ENCODE measurements at regions not wholly inside any gene's neighbourhood (a gene's known extent, or its start where the extent isn't known, plus 50 kb on each side); places are given as distances from the start of the nearest gene placed in this dataset.

DNA sequence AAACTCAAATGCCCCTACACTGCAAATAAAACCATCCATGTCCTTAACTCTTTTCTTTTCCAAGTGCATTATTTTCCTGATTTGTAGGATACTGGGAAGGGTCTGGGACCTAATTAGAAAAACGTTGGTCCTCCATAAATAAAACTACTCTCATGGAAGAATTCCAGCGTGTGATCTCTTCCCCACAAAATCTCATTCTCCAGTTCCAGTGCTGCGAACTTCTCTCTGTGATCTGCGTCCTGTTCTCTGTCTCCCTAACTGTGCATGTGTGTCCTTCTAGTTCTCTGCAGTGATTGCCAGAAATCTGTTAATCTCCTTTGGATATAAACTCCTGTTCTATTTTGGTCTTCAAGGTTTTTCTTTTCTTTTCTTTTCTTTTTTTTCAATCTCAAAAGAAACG lies 148.1 kb downstream of the BBOX1 start:
- FAIRE-seq (no peak), DNase-seq (ENCODE audit: insufficient read length, low spot score) (no peak)
- TF ChIP-seq TAF1 (IDR thresholded peaks at IDR 0.05; ENCODE audit: low read depth, low read length) (no peak), SPI1 (IDR thresholded peaks at IDR 0.05; ENCODE audit: low read depth, low read length) (no peak), POLR2A (IDR thresholded peaks at IDR 0.05; ENCODE audit: low read depth, low read length) (no peak), POLR2AphosphoS5 (IDR thresholded peaks at IDR 0.05; ENCODE audit: low read depth, low read length) (no peak), POU2F2 (IDR thresholded peaks at IDR 0.05; ENCODE audit: low read depth, low read length) (no peak), PAX5 (IDR thresholded peaks at IDR 0.05; ENCODE audit: insufficient read depth, low read length, severe bottlenecking) (no peak)

DNA sequence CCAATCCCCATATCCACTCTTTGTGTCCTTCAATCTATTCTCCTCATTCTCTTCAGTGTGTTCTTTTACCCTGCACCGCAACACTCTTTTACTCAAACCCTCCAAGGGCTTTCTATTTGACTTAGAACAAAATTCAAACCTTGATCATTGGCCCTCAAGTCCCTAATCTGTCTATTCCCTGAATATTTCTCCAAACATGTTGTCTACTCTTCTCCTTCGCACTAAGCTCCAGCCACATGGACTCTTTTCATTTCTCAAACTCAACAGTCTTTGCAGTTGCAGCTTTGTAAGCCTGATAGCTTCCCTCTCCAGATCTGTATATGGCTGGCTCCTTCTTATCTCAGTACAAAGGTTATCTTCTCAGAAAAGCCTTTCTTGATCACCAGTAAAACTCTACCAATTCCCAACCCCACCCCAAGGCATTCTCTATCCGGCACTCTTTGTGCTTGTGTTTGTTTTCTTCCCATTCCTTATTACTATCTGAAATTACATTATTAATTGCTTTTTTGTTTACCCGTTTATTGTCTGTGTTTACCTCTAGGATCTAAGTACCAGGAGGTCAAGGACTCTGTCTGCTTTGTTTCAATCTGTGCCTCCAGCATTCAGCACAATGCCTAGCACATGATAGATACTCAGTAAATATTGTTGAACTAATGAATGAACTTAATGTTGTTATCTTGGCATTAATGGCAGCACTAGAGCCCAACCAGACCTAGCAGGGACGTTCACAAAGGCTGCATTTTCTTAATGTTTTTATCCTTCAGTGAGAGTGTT lies 147.4 kb downstream of the BBOX1 start:
- no peak for FAIRE-seq
- TF ChIP-seq POLR2A (IDR thresholded peaks at IDR 0.05; ENCODE audit: low read depth, low read length) (no peak), PAX5 (IDR thresholded peaks at IDR 0.05; ENCODE audit: insufficient read depth, low read length, severe bottlenecking) (no peak)
- no peak for DNase-seq (ENCODE audit: insufficient read length, low spot score)

DNA sequence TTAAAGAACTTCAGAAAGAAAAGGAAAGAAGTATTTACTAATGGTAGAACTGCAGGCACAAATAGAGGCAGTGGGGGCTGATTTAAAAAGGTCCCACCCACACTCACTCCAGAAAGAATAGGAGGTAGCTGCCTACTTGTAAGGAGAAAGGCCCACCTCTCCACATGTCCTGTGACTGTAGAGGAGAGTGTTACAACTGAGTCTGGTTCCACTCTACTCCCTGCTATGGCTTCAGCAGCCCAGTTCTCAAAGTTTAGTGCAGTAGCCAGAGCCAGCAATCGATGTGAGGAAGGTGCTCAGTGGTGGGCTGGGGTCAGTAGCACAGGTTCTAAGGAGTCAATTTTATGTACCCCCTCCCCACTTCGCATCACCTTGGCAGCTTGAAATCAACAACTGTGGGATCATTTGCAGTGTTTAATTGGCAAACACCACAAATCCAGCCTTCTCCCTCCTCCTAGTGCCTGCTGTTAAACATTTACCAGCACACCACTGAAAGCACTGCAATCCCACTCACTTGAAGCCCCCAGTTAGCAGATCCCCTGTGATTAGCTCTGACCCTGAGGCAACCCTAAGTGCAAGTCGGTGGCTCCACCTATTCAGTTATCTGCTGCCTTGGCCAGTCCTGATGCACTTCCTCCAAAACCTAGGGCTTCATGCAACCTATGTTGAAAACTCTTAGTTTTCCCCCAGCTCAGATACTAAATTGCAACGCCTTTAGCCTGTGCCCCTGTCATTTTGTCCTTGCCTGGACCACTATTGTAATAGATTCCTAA lies 146.6 kb downstream of the BBOX1 start:
- TF ChIP-seq PAX5 (IDR thresholded peaks at IDR 0.05; ENCODE audit: insufficient read depth, low read length, severe bottlenecking) (no peak), POLR2AphosphoS5 (IDR thresholded peaks at IDR 0.05; ENCODE audit: low read depth, low read length) (no peak), POU2F2 (IDR thresholded peaks at IDR 0.05; ENCODE audit: low read depth, low read length) (no peak), TAF1 (IDR thresholded peaks at IDR 0.05; ENCODE audit: low read depth, low read length) (no peak), SPI1 (IDR thresholded peaks at IDR 0.05; ENCODE audit: low read depth, low read length) (no peak), POLR2A (IDR thresholded peaks at IDR 0.05; ENCODE audit: low read depth, low read length) (no peak)
- no peak for DNase-seq (ENCODE audit: insufficient read length, low spot score)
- FAIRE-seq = no peak

DNA sequence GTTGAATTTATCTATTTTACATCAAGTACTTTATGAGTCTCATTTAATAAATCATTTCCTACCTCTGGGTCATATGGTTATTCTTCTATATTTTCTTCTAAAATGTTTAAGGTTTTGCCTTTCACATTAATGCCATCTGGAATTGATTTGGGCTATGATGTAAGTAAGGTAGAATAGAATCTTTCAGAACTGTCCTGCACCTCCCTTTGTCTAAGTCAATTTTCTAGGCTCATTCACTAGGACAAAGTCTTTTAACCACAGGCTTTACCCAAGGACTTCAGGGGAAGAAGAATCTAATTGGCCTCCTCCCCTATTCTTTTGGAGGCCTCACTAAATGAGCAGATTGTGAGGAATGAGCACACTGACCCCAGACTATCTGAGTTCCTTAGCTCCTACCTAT lies 146.0 kb downstream of the BBOX1 start:
- TF ChIP-seq SPI1 (IDR thresholded peaks at IDR 0.05; ENCODE audit: low read depth, low read length) (no peak), PAX5 (IDR thresholded peaks at IDR 0.05; ENCODE audit: insufficient read depth, low read length, severe bottlenecking) (no peak), POLR2AphosphoS5 (IDR thresholded peaks at IDR 0.05; ENCODE audit: low read depth, low read length) (no peak), TAF1 (IDR thresholded peaks at IDR 0.05; ENCODE audit: low read depth, low read length) (no peak), POU2F2 (IDR thresholded peaks at IDR 0.05; ENCODE audit: low read depth, low read length) (no peak), POLR2A (IDR thresholded peaks at IDR 0.05; ENCODE audit: low read depth, low read length) (no peak)
- FAIRE-seq = no peak
- DNase-seq (ENCODE audit: insufficient read length, low spot score) = no peak

DNA sequence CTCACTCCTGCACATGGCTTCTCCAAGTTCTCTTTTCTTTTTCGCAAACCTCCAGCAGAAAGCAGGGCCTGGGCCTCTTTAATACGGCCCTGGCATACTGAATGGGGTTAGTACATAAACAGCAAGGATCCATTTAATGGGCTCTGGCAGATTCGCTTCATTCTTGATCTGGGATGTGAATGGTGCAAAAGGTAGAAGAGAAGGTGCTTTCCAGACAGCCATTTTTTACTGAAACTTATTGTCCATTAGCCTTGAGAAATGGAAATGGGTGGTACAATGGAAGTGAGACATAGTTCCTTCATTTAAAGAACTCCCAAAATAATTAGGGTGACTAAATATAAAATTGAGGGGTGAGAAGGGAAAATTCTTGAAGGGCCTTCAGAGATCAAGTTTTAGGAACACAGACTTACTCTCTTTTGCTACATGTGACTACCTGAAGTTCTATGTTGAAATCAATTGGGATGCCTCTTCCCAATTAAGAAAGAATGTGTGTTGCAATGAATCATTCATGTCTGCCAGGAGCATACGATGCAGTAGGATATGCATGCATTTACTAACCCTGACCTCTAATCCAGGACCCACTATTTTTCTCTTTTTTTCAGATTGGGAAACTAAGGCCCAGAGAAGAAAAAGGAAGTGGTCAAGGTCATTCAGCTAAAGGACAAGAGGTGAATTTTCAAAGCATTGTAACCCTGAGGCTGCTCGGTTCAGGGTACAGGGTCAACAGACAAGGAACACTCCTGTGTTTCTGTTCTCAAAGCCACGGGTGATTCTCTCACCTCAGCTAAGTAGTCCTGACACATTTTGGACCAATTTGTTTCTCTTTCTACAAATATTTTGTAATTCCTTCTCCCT lies 144.1 kb downstream of the BBOX1 start:
- FAIRE-seq = no peak
- DNase-seq (ENCODE audit: insufficient read length, low spot score) = no peak
- TF ChIP-seq POU2F2 (IDR thresholded peaks at IDR 0.05; ENCODE audit: low read depth, low read length) (no peak), POLR2AphosphoS5 (IDR thresholded peaks at IDR 0.05; ENCODE audit: low read depth, low read length) (no peak), SPI1 (IDR thresholded peaks at IDR 0.05; ENCODE audit: low read depth, low read length) (peak; percentile 36), POLR2A (IDR thresholded peaks at IDR 0.05; ENCODE audit: low read depth, low read length) (no peak), PAX5 (IDR thresholded peaks at IDR 0.05; ENCODE audit: insufficient read depth, low read length, severe bottlenecking) (no peak), TAF1 (IDR thresholded peaks at IDR 0.05; ENCODE audit: low read depth, low read length) (no peak)

DNA sequence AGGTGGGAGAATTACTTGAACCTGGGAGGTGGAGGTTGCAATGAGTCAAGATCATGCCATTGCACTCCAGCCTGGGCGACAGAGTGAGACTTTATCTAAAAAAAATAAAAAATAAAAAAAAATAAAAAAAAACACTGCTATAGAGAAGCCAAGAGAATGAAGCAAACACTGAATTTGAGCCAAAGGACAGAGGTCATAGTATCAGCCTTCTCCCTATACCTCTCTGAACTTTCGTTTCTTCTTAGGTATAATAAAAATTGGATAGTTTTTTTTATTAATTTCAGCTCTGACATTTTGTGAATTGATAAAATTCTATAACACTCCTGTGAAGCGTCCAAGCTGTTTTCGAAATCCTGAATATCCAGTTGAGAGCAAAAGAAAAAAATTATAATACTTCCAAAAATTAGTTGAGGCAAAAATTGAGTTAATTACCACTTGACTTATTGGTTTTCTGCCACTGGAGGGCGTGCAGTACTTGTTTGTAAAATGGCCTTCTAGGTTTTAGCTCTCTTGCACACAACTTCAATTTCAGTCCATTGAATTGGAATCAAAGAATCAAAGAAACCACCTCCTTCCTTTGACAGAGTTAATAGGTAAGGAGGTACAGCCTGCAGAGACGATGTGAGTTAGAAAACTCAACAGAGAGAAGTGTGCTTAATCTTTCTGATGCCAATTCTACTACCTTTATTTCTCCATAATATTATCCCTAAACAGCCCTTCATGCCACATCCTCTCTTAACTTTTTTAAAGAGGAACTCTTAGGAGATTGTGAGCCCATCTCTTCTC lies 143.2 kb downstream of the BBOX1 start:
- FAIRE-seq (peak; percentile 83), DNase-seq (ENCODE audit: insufficient read length, low spot score) (peak; percentile 8)
- no peak for TF ChIP-seq POLR2A (IDR thresholded peaks at IDR 0.05; ENCODE audit: low read depth, low read length)
- TF ChIP-seq POU2F2 (IDR thresholded peaks at IDR 0.05; ENCODE audit: low read depth, low read length) = no peak
- TF ChIP-seq TAF1 (IDR thresholded peaks at IDR 0.05; ENCODE audit: low read depth, low read length) = no peak
- TF ChIP-seq POLR2AphosphoS5 (IDR thresholded peaks at IDR 0.05; ENCODE audit: low read depth, low read length) = no peak
- TF ChIP-seq PAX5 (IDR thresholded peaks at IDR 0.05; ENCODE audit: insufficient read depth, low read length, severe bottlenecking) = no peak
- TF ChIP-seq SPI1 (IDR thresholded peaks at IDR 0.05; ENCODE audit: low read depth, low read length) = no peak

DNA sequence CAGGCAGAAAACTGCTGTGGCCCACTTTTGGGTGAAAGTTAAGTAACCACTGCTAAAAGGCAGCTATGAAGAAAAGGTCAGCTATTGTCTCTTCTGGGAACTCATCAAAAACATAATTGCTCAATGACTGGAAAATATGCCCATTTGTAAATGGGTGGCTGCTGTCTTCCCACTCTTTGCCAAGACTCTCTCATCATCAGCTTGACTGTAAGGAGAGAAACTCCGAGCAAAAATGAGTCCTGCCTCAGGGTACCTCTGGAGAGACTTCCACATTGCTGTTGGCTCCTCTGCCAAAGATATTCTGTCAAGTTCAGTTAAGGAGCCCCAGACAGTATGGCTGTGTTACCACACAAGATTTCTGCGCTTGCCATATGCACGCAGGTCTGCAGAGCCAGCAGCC lies 138.7 kb downstream of the BBOX1 start:
- no peak for DNase-seq (ENCODE audit: insufficient read length, low spot score)
- no peak for FAIRE-seq
- TF ChIP-seq POU2F2 (IDR thresholded peaks at IDR 0.05; ENCODE audit: low read depth, low read length) (no peak), PAX5 (IDR thresholded peaks at IDR 0.05; ENCODE audit: insufficient read depth, low read length, severe bottlenecking) (no peak), POLR2A (IDR thresholded peaks at IDR 0.05; ENCODE audit: low read depth, low read length) (no peak), POLR2AphosphoS5 (IDR thresholded peaks at IDR 0.05; ENCODE audit: low read depth, low read length) (no peak), TAF1 (IDR thresholded peaks at IDR 0.05; ENCODE audit: low read depth, low read length) (no peak), SPI1 (IDR thresholded peaks at IDR 0.05; ENCODE audit: low read depth, low read length) (no peak)

DNA sequence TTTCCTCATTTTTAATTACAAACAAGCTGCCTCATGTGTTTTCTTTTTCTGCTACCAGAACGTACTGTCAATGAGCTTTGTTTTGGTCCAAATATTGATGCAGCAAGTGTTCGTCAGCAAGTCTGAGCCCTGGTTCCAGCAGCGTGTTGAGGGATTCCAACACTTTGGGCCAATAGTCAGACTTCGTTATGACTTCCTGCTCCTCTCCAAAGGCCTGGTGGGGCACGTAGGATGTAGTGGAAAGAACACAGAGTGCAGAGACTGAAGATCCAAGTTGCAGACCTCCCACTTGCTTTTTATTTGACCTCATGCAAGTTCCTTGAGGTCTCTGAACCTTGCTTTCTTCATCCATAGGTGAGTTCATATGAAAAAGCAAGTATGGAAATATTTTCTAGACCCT lies 138.2 kb downstream of the BBOX1 start:
- DNase-seq (ENCODE audit: insufficient read length, low spot score) = no peak
- no peak for FAIRE-seq
- TF ChIP-seq TAF1 (IDR thresholded peaks at IDR 0.05; ENCODE audit: low read depth, low read length) (no peak), PAX5 (IDR thresholded peaks at IDR 0.05; ENCODE audit: insufficient read depth, low read length, severe bottlenecking) (no peak), SPI1 (IDR thresholded peaks at IDR 0.05; ENCODE audit: low read depth, low read length) (no peak), POU2F2 (IDR thresholded peaks at IDR 0.05; ENCODE audit: low read depth, low read length) (no peak), POLR2AphosphoS5 (IDR thresholded peaks at IDR 0.05; ENCODE audit: low read depth, low read length) (no peak), POLR2A (IDR thresholded peaks at IDR 0.05; ENCODE audit: low read depth, low read length) (no peak)

All from GM12891 (cell line).